MM.1S (cell line): ENCODE measurements at regions not wholly inside any gene's neighbourhood (a gene's known extent, or its start where the extent isn't known, plus 50 kb on each side); places are given as distances from the start of the nearest gene placed in this dataset.

Experiments used
- DNase-seq: peaks from one replicate; pipeline ENCODE4 v3.0.0-alpha.2; 2015
- H2AFZ ChIP-seq: fragments of 300-600 bp; sonication (generic); 2 replicates; pipeline ENCODE4 v1.6.0; 2016; ENCODE audit warnings: antibody characterized with exemption, low read length
- H3F3A ChIP-seq: fragments of 300-600 bp; sonication (generic); 2 replicates; pipeline ENCODE4 v1.6.1; 2016; ENCODE audit warnings: mild to moderate bottlenecking, antibody characterized with exemption, low read length, moderate library complexity, mixed read lengths; ENCODE audit not compliant: insufficient read depth
- H3K27ac ChIP-seq: fragments of 300-600 bp; sonication (generic); 2 replicates; pipeline ENCODE4 v1.5.1; 2016; ENCODE audit warnings: mild to moderate bottlenecking, low read length
- H3K27me3 ChIP-seq: fragments of 300-600 bp; sonication (generic); replicated peaks from 2 replicates; pipeline ENCODE4 v1.6.0; 2016; ENCODE audit warnings: low read length; ENCODE audit not compliant: insufficient read depth
- H3K36me3 ChIP-seq: fragments of 300-600 bp; sonication (generic); replicated peaks from 2 replicates; pipeline ENCODE4 v1.6.1; 2016; ENCODE audit warnings: mild to moderate bottlenecking, low read length, mixed read lengths; ENCODE audit not compliant: insufficient read depth
- H3K4me1 ChIP-seq: fragments of 300-600 bp; sonication (generic); 2 replicates; pipeline ENCODE4 v1.6.1; 2016; ENCODE audit warnings: low read length, mixed read lengths
- H3K4me2 ChIP-seq: fragments of 300-600 bp; sonication (generic); 2 replicates; pipeline ENCODE4 v1.6.0; 2016; ENCODE audit warnings: low read depth, low read length
- H3K4me3 ChIP-seq: fragments of 300-600 bp; sonication (generic); 2 replicates; pipeline ENCODE4 v1.5.1; 2016; ENCODE audit warnings: low read length, mixed read lengths
- H3K79me2 ChIP-seq: fragments of 300-600 bp; sonication (generic); 2 replicates; pipeline ENCODE4 v1.6.1; 2016; ENCODE audit warnings: mixed run types, low read length, mixed read lengths
- H3K9ac ChIP-seq: fragments of 300-600 bp; sonication (generic); 2 replicates; pipeline ENCODE4 v1.6.1; 2016; ENCODE audit warnings: low read length, mixed read lengths
- H3K9me2 ChIP-seq: fragments of 300-600 bp; sonication (generic); replicated peaks from 2 replicates; pipeline ENCODE4 v1.6.1; 2016; ENCODE audit warnings: mild to moderate bottlenecking, low read length, mixed read lengths; ENCODE audit not compliant: insufficient read depth
- H3K9me3 ChIP-seq: fragments of 300-600 bp; sonication (generic); replicated peaks from 2 replicates; pipeline ENCODE4 v1.6.1; 2016; ENCODE audit warnings: mild to moderate bottlenecking, low read length, mixed read lengths; ENCODE audit not compliant: insufficient read depth
- H4K20me1 ChIP-seq: fragments of 300-600 bp; sonication (generic); 2 replicates; pipeline ENCODE4 v1.6.1; 2016; ENCODE audit warnings: mild to moderate bottlenecking, low read length, moderate library complexity, mixed read lengths; ENCODE audit not compliant: insufficient read depth
- EZH2 ChIP-seq: fragments of 300-600 bp; sonication (generic); optimal IDR thresholded peaks from 2 replicates; pipeline ENCODE3; 2017; ENCODE audit warnings: low read depth, mild to moderate bottlenecking, antibody characterized with exemption, low read length, mixed read lengths
- EZH2phosphoT487 ChIP-seq: fragments of 300-600 bp; sonication (generic); IDR thresholded peaks from 2 replicates; pipeline ENCODE4 v1.6.1; 2018; ENCODE audit warnings: antibody characterized with exemption, low read length
- TF ChIP-seq, protein P1 (sequence below): fragments of 300-600 bp; sonication (generic); IDR thresholded peaks from 2 replicates; pipeline ENCODE4 v1.5.1; 2016; ENCODE audit warnings: antibody characterized with exemption, low read length, mixed read lengths

DNA sequence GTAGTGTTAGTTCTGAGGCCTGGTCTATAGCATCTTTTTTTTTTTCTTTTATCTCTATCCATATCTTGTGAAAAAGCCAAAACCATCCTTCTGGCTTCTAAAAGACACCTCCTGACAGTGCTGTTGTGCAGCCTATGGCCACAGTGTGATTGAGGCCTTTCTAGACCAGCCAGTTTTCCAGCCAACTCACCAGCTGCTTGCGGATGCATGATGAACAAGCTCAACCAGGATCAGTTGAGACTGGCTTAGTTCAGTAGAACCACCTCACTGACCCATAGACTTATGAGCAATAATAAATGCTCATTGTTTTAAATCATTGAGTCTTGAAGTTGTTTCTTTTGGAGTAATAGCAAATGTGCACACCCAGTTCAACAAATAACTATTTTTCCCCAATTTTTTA is 296.9 kb downstream of the FAM170A start:
- H3K36me3 ChIP-seq, result no peaks in the 10 kb centered on the region
- H3K4me3 ChIP-seq, result no peak overlapping the region
- no peak overlapping the region for H3K9ac ChIP-seq
- no peaks in the 10 kb centered on the region for H3K9me3 ChIP-seq
- H3K4me2 ChIP-seq, result no peak overlapping the region
- no peak overlapping the region for H2AFZ ChIP-seq
- no peaks in the 10 kb centered on the region for H3K4me1 ChIP-seq
- H3K27me3 ChIP-seq, result no peaks in the 10 kb centered on the region
- no peaks in the 10 kb centered on the region for H3F3A ChIP-seq
- H4K20me1 ChIP-seq, result no peaks in the 10 kb centered on the region
- no peak for DNase-seq
- no peaks in the 10 kb centered on the region for H3K79me2 ChIP-seq
- no peak overlapping the region for H3K27ac ChIP-seq
- no peak for TF ChIP-seq EZH2phosphoT487
- TF ChIP-seq, protein P1, sequence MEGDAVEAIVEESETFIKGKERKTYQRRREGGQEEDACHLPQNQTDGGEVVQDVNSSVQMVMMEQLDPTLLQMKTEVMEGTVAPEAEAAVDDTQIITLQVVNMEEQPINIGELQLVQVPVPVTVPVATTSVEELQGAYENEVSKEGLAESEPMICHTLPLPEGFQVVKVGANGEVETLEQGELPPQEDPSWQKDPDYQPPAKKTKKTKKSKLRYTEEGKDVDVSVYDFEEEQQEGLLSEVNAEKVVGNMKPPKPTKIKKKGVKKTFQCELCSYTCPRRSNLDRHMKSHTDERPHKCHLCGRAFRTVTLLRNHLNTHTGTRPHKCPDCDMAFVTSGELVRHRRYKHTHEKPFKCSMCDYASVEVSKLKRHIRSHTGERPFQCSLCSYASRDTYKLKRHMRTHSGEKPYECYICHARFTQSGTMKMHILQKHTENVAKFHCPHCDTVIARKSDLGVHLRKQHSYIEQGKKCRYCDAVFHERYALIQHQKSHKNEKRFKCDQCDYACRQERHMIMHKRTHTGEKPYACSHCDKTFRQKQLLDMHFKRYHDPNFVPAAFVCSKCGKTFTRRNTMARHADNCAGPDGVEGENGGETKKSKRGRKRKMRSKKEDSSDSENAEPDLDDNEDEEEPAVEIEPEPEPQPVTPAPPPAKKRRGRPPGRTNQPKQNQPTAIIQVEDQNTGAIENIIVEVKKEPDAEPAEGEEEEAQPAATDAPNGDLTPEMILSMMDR, result no peak
- H3K9me2 ChIP-seq, result no peaks in the 10 kb centered on the region

DNA sequence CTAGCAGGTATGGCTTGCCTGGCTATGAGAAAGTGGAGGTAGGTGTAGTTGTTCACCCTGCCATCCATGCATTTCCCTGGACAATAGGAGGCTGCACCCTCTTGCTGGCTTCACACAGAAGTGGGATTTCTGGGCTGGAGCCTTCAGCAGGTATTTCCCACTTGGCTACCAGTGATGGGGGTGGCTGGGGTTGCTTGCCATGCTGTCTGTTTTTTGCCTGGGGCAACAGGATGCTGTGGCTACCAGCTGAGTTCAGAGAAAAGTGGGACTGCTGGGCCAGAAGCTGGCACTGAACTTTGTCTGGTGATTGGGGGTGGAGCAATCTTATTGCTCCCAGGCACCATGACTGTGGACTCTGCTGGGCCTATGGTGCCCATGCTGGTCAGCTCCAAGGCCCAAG is 299.6 kb downstream of the FAM170A start:
- H3F3A ChIP-seq, result no peaks in the 10 kb centered on the region
- no peak for DNase-seq
- no peaks in the 10 kb centered on the region for H3K9me3 ChIP-seq
- H3K9ac ChIP-seq, result no peak overlapping the region
- no peaks in the 10 kb centered on the region for H4K20me1 ChIP-seq
- H3K79me2 ChIP-seq, result no peaks in the 10 kb centered on the region
- no peaks in the 10 kb centered on the region for H3K4me1 ChIP-seq
- no peak overlapping the region for H3K4me3 ChIP-seq
- no peak for TF ChIP-seq EZH2phosphoT487
- TF ChIP-seq, protein P1, result no peak
- no peak for TF ChIP-seq EZH2
- no peak overlapping the region for H3K4me2 ChIP-seq
- H2AFZ ChIP-seq, result no peak overlapping the region
- no peaks in the 10 kb centered on the region for H3K9me2 ChIP-seq
- H3K27ac ChIP-seq, result no peak overlapping the region
- no peaks in the 10 kb centered on the region for H3K36me3 ChIP-seq
- no peaks in the 10 kb centered on the region for H3K27me3 ChIP-seq

DNA sequence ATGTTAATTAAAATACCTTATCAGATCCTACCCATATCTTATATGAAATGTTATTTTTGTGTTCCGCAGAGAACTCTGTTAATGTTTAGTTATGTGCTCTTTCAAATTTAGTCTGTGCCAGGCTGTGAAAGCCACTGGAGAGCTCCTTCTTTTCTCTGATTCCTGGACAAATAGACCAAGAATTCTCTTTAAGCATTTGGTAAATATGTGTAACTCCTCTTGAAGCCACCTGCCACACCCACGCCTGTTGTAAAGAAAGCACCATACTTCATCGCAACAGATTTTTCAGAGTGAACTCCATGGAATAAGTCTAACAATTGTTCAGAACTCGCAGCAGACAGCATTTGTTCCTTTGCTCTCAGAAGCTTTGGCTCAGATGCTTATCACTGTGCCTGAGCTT is 301.1 kb downstream of the FAM170A start:
- no peaks in the 10 kb centered on the region for H3K9me3 ChIP-seq
- no peak for TF ChIP-seq EZH2
- DNase-seq, result no peak

DNA sequence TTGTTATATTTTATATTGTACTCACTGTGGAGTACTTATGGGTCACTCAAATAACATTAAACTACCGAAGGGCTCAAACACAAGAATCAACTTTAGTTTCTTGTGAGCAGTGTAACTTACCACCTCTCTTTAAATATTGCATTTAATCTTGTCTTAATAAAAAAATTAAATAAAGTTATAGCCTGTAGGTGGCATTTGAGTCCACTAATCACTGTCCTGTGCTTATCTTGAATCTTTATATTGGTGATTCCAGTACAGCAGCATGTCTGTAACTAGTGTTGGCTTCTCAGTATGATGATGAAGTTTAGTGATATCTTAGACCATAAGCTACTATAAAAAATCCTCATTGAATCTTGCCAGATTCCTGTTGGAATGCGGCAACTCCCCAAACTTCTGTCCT is 313.8 kb downstream of the FAM170A start:
- Histone ChIP-seq H4K20me1 (no peaks in the 10 kb centered on the region), H3K79me2 (no peaks in the 10 kb centered on the region), H3K27ac (no peak overlapping the region), H3F3A (no peaks in the 10 kb centered on the region), H3K4me1 (no peaks in the 10 kb centered on the region), H3K9me2 (no peaks in the 10 kb centered on the region), H3K4me3 (no peak overlapping the region), H3K4me2 (no peak overlapping the region), H3K27me3 (no peaks in the 10 kb centered on the region), H2AFZ (no peak overlapping the region), H3K9me3 (no peaks in the 10 kb centered on the region), H3K36me3 (no peaks in the 10 kb centered on the region), H3K9ac (no peak overlapping the region)
- TF ChIP-seq, protein P1, result no peak; the same call in 1 of the 2 replicates
- TF ChIP-seq EZH2, result no peak
- TF ChIP-seq EZH2phosphoT487, result no peak
- DNase-seq, result no peak

More for the DNA sequence above, 301.1 kb downstream of the FAM170A start:
- Histone ChIP-seq H3K27ac (no peak overlapping the region), H3K36me3 (no peaks in the 10 kb centered on the region), H3K4me2 (no peak overlapping the region), H3K27me3 (no peaks in the 10 kb centered on the region), H4K20me1 (no peaks in the 10 kb centered on the region), H3K9ac (no peak overlapping the region), H3K79me2 (no peaks in the 10 kb centered on the region), H2AFZ (no peak overlapping the region), H3K9me2 (no peaks in the 10 kb centered on the region), H3K4me1 (no peaks in the 10 kb centered on the region), H3F3A (no peaks in the 10 kb centered on the region), H3K4me3 (no peak overlapping the region)
